A549 (cell line): ENCODE measurements at regions not wholly inside any gene's neighbourhood (a gene's known extent, or its start where the extent isn't known, plus 50 kb on each side); places are given as distances from the start of the nearest gene placed in this dataset.
"Not testable (repeated sequence)": the region's sequence is repeated elsewhere in the genome, so short reads cannot be mapped to it uniquely, and the experiment has no call there.

Experiments
- ATAC-seq, 2 experiments: fragments of 200-7000 bp in 1 of 2; fragments of >200 bp in 1 of 2; cut with Nextera tagmentation in 1 of 2; cut with Tn5 transposase in 1 of 2; 3 replicates each; pipeline versions ENCODE4 v1.8.0 to v1.9.1; 2018 to 2020; ENCODE audit warnings: mild to moderate bottlenecking in 1 of 2, moderate library complexity in 1 of 2
- CTCF ChIA-PET: fragments of 300-600 bp; sonication (Branson Sonifier 250); formaldehyde crosslinking; extraction: SDS; loops from one replicate; lab custom pipeline; 2021; ENCODE audit warnings: antibody characterized with exemption, inconsistent platforms; lab: Yijun Ruan, JAX
- POLR2A ChIA-PET: fragments of 350-600 bp; formaldehyde crosslinking; extraction: SDS; loops from one replicate; lab custom pipeline; 2021; ENCODE audit warnings: antibody characterized with exemption, inconsistent platforms; lab: Yijun Ruan, JAX
- DNase-seq, 2 experiments: peaks; one replicate each; pipeline versions ENCODE4 v3.0.0 to v3.0.0-alpha.2; 2011 to 2016; ENCODE audit warnings: low read depth in 1 of 2, low spot score in 1 of 2
- FAIRE-seq: peaks from 2 replicates; lab custom pipeline; 2011; peaks lifted over from hg19 to GRCh38; lab: Jason Lieb, UNC
- H3K27ac ChIP-seq, 2 experiments: fragments of >200 bp; sonication (Bioruptor Twin); formaldehyde crosslinking; 3 replicates each; pipeline ENCODE4 v1.5.1; 2016 to 2017
- H3K4me1 ChIP-seq: fragments of >200 bp; sonication (Bioruptor Twin); formaldehyde crosslinking; 3 replicates; pipeline ENCODE4 v1.6.1; 2016
- H3K4me2 ChIP-seq: fragments of >200 bp; sonication (Bioruptor Twin); formaldehyde crosslinking; 3 replicates; pipeline ENCODE4 v1.6.1; 2016
- H3K4me3 ChIP-seq: fragments of >200 bp; sonication (Bioruptor Twin); formaldehyde crosslinking; 3 replicates; pipeline ENCODE4 v1.5.1; 2016
- H3K9me3 ChIP-seq: fragments of >200 bp; sonication (Bioruptor Twin); formaldehyde crosslinking; 3 replicates; pipeline ENCODE4 v1.6.1; 2016
- BHLHE40 ChIP-seq: IDR thresholded peaks from 2 replicates; pipeline ENCODE4 v1.6.1; 2012; ENCODE audit warnings: low read depth, low read length, inconsistent platforms
- CBX8 ChIP-seq: fragments of 200-600 bp; sonication (generic); IDR thresholded peaks from 2 replicates; pipeline ENCODE4 v1.6.1; 2016
- CHD2 ChIP-seq: fragments of 150-350 bp; IDR thresholded peaks from 2 replicates; pipeline ENCODE4 v1.6.1; 2014; ENCODE audit warnings: low read length; ENCODE audit not compliant: partially characterized antibody
- EP300 ChIP-seq, 2 experiments: fragments of >200 bp; sonication (Bioruptor Twin); formaldehyde crosslinking; IDR thresholded peaks; 2 replicates in 1 of 2; 3 replicates in 1 of 2; pipeline ENCODE4 v1.6.1; 2016 to 2017
- FOSL2 ChIP-seq, 2 experiments: fragments of 450-650 bp in 1 of 2; fragments of >200 bp in 1 of 2; sonication (Bioruptor Twin) in 1 of 2; formaldehyde crosslinking; IDR thresholded peaks; 2 replicates each; pipeline versions ENCODE4 v1.5.0 to v1.6.1; 2016 to 2020; ENCODE audit warnings: mild to moderate bottlenecking in 1 of 2, moderate library complexity in 1 of 2
- GATA3 ChIP-seq: IDR thresholded peaks from 2 replicates; pipeline ENCODE4 v1.6.1; 2012; ENCODE audit warnings: borderline replicate concordance
- HOXB13 ChIP-seq: fragments of 250-450 bp; sonication (Bioruptor Pico); IDR thresholded peaks from 2 replicates; pipeline ENCODE4 v1.5.0; 2020; ENCODE audit warnings: low read depth, mild to moderate bottlenecking, moderate library complexity
- HOXB5 ChIP-seq: fragments of 250-450 bp; sonication (Bioruptor Pico); IDR thresholded peaks from 2 replicates; pipeline ENCODE4 v1.5.0; 2020; ENCODE audit warnings: mild to moderate bottlenecking, moderate library complexity
- JUN ChIP-seq, 2 experiments: fragments of >200 bp; sonication (Bioruptor Twin); formaldehyde crosslinking; IDR thresholded peaks; 2 replicates in 1 of 2; 3 replicates in 1 of 2; pipeline ENCODE4 v1.6.1; 2016 to 2017
- JUNB ChIP-seq: fragments of >200 bp; sonication (Bioruptor Twin); formaldehyde crosslinking; IDR thresholded peaks from 2 replicates; pipeline ENCODE4 v1.6.1; 2016
- KDM5A ChIP-seq: fragments of 200-600 bp; sonication (generic); IDR thresholded peaks from 2 replicates; pipeline ENCODE4 v1.6.1; 2016; ENCODE audit warnings: antibody characterized with exemption, mild to moderate bottlenecking
- MAFK ChIP-seq: fragments of 450-650 bp; IDR thresholded peaks from 2 replicates; pipeline ENCODE4 v1.6.1; 2014; ENCODE audit not compliant: partially characterized antibody
- RAD21 ChIP-seq, 2 experiments: fragments of >200 bp in 1 of 2; sonication (Bioruptor Twin) in 1 of 2; formaldehyde crosslinking in 1 of 2; IDR thresholded peaks in 1 of 2; conservative IDR thresholded peaks in 1 of 2; 2 replicates in 1 of 2; 3 replicates in 1 of 2; pipeline ENCODE4 v1.6.1; 2012 to 2018; ENCODE audit warnings: inconsistent platforms in 1 of 2
- REST ChIP-seq: fragments of 200-600 bp; sonication (generic); IDR thresholded peaks from 2 replicates; pipeline ENCODE4 v1.6.1; 2016; ENCODE audit warnings: antibody characterized with exemption, mild to moderate bottlenecking, moderate library complexity
- RNF2 ChIP-seq: fragments of 200-600 bp; sonication (generic); IDR thresholded peaks from 2 replicates; pipeline ENCODE4 v1.6.1; 2016; ENCODE audit warnings: low read depth, mild to moderate bottlenecking, antibody characterized with exemption, moderate library complexity, borderline replicate concordance
- ZC3H11A ChIP-seq: fragments of 450-650 bp; IDR thresholded peaks from 2 replicates; pipeline ENCODE4 v1.6.1; 2014; ENCODE audit warnings: antibody characterized with exemption, mild to moderate bottlenecking
- WGBS: methylation state at CpG from one replicate; pipeline ENCODE4 v1.1.6; 2017; ENCODE audit errors: missing lambda C conversion rate; 5-methylcytosine and 5-hydroxymethylcytosine counted together

- ChIA-PET CTCF (interaction anchor here (0.8 kb wide), 1 partner anchor 1000 kb away, joined by 3 read pairs; no protein-coding TSS in a partner anchor), POLR2A (no interaction called here)
- no peak for ATAC-seq
- TF ChIP-seq BHLHE40 (no peak), JUNB (no peak), MAFK (peak; percentile 52), ZC3H11A (no peak)
- WGBS, result 47% methylated on average over 3 of the region's 3 CpGs
- Histone ChIP-seq H3K4me2 (no peak overlapping the region), H3K4me3 (no peak overlapping the region), H3K27ac (no peak overlapping the region), H3K4me1 (no peaks in the 10 kb centered on the region), H3K9me3 (no peaks in the 10 kb centered on the region)
- FAIRE-seq, result no peak
- DNase-seq, result no peak
These were observed 167.8 kb downstream of the TTC6 start for GRCh38 chr14:37763266-37763665.

DNA sequence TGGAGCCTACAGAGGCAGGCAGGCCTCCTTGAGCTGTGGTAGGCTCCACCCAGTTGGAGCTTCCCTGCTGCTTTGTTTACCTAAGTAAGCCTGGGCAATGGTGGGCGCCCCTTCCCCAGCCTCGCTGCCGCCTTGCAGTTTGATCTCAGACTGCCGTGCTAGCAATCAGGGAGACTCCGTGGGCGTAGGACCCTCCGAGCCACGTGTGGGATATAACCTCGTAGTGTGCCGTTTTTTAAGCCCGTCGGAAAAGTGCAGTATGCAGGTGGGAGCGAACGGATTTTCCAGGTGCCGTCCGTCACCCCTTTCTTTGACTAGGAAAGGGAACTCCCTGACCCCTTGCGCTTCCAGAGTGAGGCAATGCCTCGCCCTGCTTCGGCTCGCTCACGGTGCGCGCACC, 176.9 kb downstream of the TTC6 start:
- H3K4me2 ChIP-seq, POLR2A ChIA-PET, H3K27ac ChIP-seq, ATAC-seq, H3K9me3 ChIP-seq, H3K4me1 ChIP-seq, DNase-seq, CTCF ChIA-PET, H3K4me3 ChIP-seq, FAIRE-seq: not testable (repeated sequence)
- WGBS, result 64% methylated on average over 20 of the region's 23 CpGs

DNA sequence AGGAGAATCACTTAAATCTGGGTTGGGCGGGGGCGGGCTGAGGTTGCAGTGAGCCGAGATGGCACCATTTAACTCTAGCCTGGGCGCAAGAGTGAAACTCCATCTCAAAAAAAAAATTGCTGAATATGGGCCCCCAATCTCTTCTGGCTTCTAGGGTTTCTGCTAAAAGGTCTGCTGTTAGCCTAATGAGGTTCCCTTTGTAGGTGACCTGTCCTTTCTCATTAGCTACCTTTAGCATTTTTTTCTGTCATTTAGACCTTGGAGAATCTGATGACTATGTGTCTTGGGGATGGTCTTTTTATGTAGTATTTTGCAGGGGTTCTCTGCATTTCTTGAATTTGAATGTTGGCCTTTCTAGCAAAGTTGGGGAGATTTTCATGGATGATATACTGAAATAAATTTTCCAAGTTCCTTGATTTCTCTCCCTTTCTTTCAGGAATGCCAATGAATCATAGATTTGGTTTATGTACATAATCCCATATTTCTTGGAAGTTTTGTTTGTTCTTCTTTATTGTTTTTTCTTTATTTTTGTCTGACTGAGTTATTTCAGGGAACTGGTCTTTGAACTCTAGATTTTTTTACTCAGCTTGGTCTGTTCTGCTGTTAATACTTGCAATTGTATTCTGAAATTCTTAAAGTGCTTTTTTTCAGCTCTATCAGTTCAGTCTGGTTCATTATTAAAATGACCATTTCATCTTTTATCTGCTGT, 181.5 kb downstream of the TTC6 start:
- no peaks in the 10 kb centered on the region for H3K4me1 ChIP-seq
- WGBS, result 93% methylated on average over 2 of the region's 4 CpGs
- no peaks in the 10 kb centered on the region for H3K9me3 ChIP-seq
- CTCF ChIA-PET, result no interaction called here
- no peak overlapping the region for H3K4me2 ChIP-seq
- DNase-seq (no peak), ATAC-seq (no peak), FAIRE-seq (no peak)
- no peak overlapping the region for H3K27ac ChIP-seq
- POLR2A ChIA-PET, result no interaction called here
- TF ChIP-seq HOXB5 (CRISPR knock-in tag), result no peak
- no peak for TF ChIP-seq RNF2
- no peak for TF ChIP-seq CBX8
- TF ChIP-seq REST, result no peak
- no peak for TF ChIP-seq GATA3
- TF ChIP-seq RAD21 (conservative IDR thresholded peaks at IDR 0.05 in 1 of 2, IDR thresholded peaks at IDR 0.05 in 1 of 2), result no peak
- no peak for TF ChIP-seq JUN (IDR thresholded peaks at IDR 0.05)
- TF ChIP-seq EP300 (IDR thresholded peaks at IDR 0.05), result no peak
- TF ChIP-seq CHD2, result no peak
- no peak for TF ChIP-seq KDM5A
- no peak for TF ChIP-seq FOSL2 (IDR thresholded peaks at IDR 0.05)
- TF ChIP-seq FOSL2 (CRISPR knock-in tag; IDR thresholded peaks at IDR 0.05), result no peak
- no peak overlapping the region for H3K4me3 ChIP-seq

DNA sequence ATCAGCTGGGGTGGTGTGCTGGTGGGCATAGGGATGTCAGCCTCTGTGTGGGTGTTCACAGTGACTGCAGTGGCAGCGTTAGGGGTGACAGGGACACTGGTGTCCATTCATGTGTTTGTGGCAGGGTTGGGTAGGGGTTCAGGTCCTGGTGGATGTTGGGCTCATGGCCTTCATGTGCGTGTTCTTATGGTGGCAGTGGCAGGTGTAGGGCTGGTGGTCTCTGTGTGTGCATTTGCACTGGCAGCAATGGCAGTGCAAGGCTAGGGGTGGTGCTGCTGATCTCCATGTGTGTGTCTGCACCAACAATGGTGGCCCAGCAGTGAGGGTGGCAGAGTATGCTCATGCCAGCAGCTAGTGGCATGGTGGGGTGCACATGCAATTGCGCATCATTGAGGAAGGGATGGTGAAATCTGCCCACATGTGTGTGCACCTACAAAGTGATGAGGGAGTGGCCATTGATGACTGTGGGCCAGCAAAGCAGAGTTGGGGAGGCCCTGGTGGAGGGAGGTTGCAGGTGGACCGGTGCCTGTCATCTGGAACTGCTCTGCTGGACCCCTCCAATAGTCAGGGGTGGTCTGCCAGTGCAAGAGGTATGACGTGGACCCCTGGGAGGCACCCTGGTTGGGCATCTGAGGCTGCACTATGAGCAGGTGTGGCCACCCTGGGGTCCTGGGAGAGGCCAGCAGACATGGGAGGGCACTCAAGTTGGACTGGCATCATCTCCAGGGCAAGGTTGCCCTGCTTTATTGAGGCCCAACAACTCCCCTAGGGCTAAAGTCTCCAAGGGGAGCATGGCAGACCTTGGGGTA, 182.9 kb downstream of the TTC6 start:
- H3K4me1 ChIP-seq, result no peaks in the 10 kb centered on the region
- FAIRE-seq, result no peak
- no peak for DNase-seq
- ATAC-seq, result no peak
- H3K4me3 ChIP-seq, result no peak overlapping the region
- CTCF ChIA-PET, result no interaction called here
- H3K4me2 ChIP-seq, result no peak overlapping the region
- no peak overlapping the region for H3K27ac ChIP-seq
- no peak for TF ChIP-seq HOXB13 (CRISPR knock-in tag)
- TF ChIP-seq JUNB, result no peak
- TF ChIP-seq EP300 (IDR thresholded peaks at IDR 0.05), result no peak
- WGBS, result 45% methylated on average over 5 of the region's 5 CpGs
- POLR2A ChIA-PET, result no interaction called here
- no peaks in the 10 kb centered on the region for H3K9me3 ChIP-seq
